ENCODE measurements at regions not wholly inside any gene's neighbourhood (a gene's known extent, or its start where the extent isn't known, plus 50 kb on each side); places are given as distances from the start of the nearest gene placed in this dataset.

DNA sequence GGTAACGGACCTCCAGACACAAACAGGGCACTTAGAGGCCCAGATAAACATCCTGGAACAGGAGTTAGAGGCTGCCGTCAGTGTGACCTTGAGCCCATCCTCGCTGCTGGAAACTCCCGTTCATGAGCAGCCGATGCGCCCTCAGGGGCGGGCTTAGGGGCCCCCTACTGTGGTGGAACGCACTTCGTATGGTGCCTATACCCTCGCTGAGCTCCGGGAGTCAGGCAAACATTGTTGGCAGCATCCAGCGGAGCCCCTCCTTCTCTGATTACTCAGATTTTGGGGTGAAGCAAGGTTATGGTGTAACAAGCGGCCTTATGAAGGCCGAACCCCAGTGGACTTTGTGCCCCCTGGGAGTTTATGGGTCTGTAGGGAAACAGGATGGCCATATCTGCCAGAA, 205.3 kb upstream of the SYT4 start:
- Histone ChIP-seq H3K27me3 (ENCODE audit: insufficient read depth in 3 of 3, low read length in 2 of 3) (no peaks in the 10 kb centered on the region), H3K4me3 (no peak overlapping the region), H3K4me1 (no peaks in the 10 kb centered on the region), H3K36me3 (ENCODE audit: insufficient read depth in 1 of 2, low read depth in 1 of 2) (no peaks in the 10 kb centered on the region), H3K27ac (no peak overlapping the region), H3K9me3 (no peaks in the 10 kb centered on the region)
- TF ChIP-seq, protein P1, sequence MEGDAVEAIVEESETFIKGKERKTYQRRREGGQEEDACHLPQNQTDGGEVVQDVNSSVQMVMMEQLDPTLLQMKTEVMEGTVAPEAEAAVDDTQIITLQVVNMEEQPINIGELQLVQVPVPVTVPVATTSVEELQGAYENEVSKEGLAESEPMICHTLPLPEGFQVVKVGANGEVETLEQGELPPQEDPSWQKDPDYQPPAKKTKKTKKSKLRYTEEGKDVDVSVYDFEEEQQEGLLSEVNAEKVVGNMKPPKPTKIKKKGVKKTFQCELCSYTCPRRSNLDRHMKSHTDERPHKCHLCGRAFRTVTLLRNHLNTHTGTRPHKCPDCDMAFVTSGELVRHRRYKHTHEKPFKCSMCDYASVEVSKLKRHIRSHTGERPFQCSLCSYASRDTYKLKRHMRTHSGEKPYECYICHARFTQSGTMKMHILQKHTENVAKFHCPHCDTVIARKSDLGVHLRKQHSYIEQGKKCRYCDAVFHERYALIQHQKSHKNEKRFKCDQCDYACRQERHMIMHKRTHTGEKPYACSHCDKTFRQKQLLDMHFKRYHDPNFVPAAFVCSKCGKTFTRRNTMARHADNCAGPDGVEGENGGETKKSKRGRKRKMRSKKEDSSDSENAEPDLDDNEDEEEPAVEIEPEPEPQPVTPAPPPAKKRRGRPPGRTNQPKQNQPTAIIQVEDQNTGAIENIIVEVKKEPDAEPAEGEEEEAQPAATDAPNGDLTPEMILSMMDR (IDR thresholded peaks at IDR 0.05) = no peak
- DNase-seq (no peak), ATAC-seq (no peak)
- WGBS, 3 donors = 89 to 92% (median 92%) methylated on average over 14 of the region's 14 CpGs
- intact Hi-C loops (cut with DNase I) = no loop called here

DNA sequence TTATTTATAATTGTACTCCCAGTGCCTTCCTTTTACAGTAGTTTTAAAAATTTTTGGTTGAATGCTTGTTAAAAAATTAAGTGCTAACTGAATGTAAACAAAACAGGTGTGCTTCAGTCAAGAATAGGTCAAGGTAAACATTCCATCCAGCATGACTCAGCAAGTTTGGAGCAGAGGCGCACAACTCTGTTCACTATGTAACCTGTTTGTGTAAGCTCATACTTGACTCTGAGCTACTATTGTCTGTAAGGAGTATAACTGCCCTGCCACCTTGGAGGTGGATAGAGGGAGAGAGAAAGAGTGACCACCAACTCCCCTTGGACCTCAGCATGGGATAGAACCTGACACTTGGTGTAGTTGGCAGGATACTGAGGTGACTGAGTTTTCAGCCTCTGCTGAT, 207.4 kb upstream of the SYT4 start:
- intact Hi-C loops (cut with DNase I) = no loop called here
- no peak for ATAC-seq
- Histone ChIP-seq H3K27me3 (ENCODE audit: insufficient read depth in 3 of 3, low read length in 2 of 3) (no peaks in the 10 kb centered on the region), H3K36me3 (ENCODE audit: insufficient read depth in 1 of 2, low read depth in 1 of 2) (no peaks in the 10 kb centered on the region), H3K9me3 (no peaks in the 10 kb centered on the region), H3K27ac (no peak overlapping the region), H3K4me1 (no peaks in the 10 kb centered on the region), H3K4me3 (no peak overlapping the region)
- 86 to 97% (median 97%) methylated on average over 1 of the region's 1 CpG for WGBS, 3 donors
- TF ChIP-seq, protein P1 (IDR thresholded peaks at IDR 0.05) = no peak
- no peak for DNase-seq

DNA sequence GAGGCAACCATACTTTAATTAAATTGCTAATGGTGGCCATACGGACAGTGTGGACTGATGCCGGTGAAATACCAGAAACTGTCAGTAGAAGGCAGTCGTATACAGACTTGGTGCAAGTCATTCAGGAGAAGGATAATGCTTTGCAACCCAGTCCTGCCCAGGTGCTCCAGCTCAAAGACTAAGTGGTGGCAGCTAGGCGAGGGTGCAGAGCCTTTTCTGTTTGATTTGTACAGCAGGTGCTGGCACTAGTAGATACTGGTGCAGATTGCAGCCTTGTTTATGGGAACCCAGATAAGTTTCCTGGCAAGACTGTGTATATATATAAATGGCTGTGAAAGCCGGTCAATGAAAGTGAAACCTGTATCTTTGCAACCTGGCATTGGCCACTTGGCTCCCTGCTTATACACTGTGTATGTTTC, 208.3 kb upstream of the SYT4 start:
- intact Hi-C loops (cut with DNase I) = no loop called here
- Histone ChIP-seq H3K4me1 (no peaks in the 10 kb centered on the region), H3K27me3 (ENCODE audit: insufficient read depth in 3 of 3, low read length in 2 of 3) (no peaks in the 10 kb centered on the region), H3K4me3 (no peak overlapping the region), H3K9me3 (no peaks in the 10 kb centered on the region), H3K27ac (no peak overlapping the region), H3K36me3 (ENCODE audit: insufficient read depth in 1 of 2, low read depth in 1 of 2) (no peaks in the 10 kb centered on the region)
- TF ChIP-seq, protein P1 (IDR thresholded peaks at IDR 0.05) = no peak
- no peak for DNase-seq
- WGBS, 3 donors = 68 to 83% (median 72%) methylated on average over 5 of the region's 5 CpGs
- ATAC-seq = no peak

DNA sequence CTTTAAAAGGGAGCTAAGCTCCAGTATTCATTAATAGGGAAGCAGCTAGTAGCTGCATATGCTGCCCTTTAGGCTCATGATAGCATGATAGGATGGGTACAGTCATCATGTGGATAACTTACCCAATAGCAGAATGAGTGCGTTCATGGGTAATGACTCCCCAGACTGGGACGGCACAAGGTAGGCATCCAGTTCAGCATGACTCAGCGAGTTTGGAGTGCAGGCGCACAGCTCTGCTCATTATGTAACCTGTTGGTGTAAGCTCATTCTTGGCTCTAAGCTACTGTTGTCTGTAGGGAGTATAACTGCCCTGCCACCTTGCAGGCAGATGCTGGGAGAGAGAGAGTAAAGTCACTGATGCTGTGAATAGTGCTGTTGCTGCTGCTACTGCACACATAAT, 209.2 kb upstream of the SYT4 start:
- Histone ChIP-seq H3K27me3 (ENCODE audit: insufficient read depth in 3 of 3, low read length in 2 of 3) (no peaks in the 10 kb centered on the region), H3K4me3 (no peak overlapping the region), H3K36me3 (ENCODE audit: insufficient read depth in 1 of 2, low read depth in 1 of 2) (no peaks in the 10 kb centered on the region), H3K27ac (no peak overlapping the region), H3K9me3 (no peaks in the 10 kb centered on the region), H3K4me1 (no peaks in the 10 kb centered on the region)
- DNase-seq (no peak), ATAC-seq (no peak)
- intact Hi-C loops (cut with DNase I) = no loop called here
- WGBS, 3 donors = 91 to 93% (median 92%) methylated on average over 4 of the region's 4 CpGs
- TF ChIP-seq, protein P1 (IDR thresholded peaks at IDR 0.05) = no peak

DNA sequence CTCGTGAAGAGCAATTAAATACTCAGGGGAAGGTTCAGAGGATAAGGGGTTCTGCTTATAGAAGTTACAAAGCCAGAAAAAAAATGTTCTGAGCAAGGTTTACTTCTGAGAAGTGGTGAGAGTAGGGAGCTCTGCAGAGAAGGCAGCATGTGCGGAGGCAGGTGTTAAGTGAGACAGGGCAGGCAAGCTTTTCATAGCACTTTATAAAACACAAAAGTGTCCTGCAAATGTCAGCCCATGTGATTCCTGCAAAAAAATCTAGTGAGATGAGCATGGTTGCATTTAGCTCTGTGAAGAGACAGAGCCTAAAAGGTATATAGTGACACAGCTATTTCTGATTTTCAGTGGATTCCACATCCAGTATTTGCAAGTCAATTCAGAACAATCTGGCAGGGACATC, 223.8 kb upstream of the SYT4 start:
- no peaks in the 10 kb centered on the region for H3K4me1 ChIP-seq
- H3K4me3 ChIP-seq = no peak overlapping the region
- H3K27me3 ChIP-seq (ENCODE audit: insufficient read depth in 3 of 3, low read length in 2 of 3) = no peaks in the 10 kb centered on the region
- H3K9me3 ChIP-seq = no peaks in the 10 kb centered on the region
- no peak for ATAC-seq
- intact Hi-C loops (cut with DNase I) = no loop called here
- H3K27ac ChIP-seq = no peak overlapping the region
- 72 to 85% (median 74%) methylated on average over 2 of the region's 2 CpGs for WGBS, 3 donors
- DNase-seq = no peak
- H3K36me3 ChIP-seq (ENCODE audit: insufficient read depth in 1 of 2, low read depth in 1 of 2) = no peaks in the 10 kb centered on the region
- TF ChIP-seq, protein P1 (IDR thresholded peaks at IDR 0.05) = no peak
